H1 (cell line): ENCODE measurements at regions not wholly inside any gene's neighbourhood (a gene's known extent, or its start where the extent isn't known, plus 50 kb on each side); places are given as distances from the start of the nearest gene placed in this dataset.

Source experiments
- CTCF ChIP-seq, 3 experiments: IDR thresholded peaks; 1 replicate in 2 of 3; 2 replicates in 1 of 3; pipeline versions ENCODE4 v1.5.1 to v1.6.1; 2011; ENCODE audit warnings: low read length in 3 of 3, mild to moderate bottlenecking in 3 of 3, inconsistent platforms in 2 of 3, low read depth in 1 of 3, moderate library complexity in 1 of 3; ENCODE audit not compliant: insufficient read depth in 1 of 3; ENCODE audit errors: control extremely low read depth in 1 of 3
- EZH2 ChIP-seq: fragments of 200-600 bp; sonication (generic); IDR thresholded peaks from 2 replicates; pipeline ENCODE4 v1.7.1; 2012; ENCODE audit warnings: low read depth, mild to moderate bottlenecking, moderate library complexity, low read length, inconsistent platforms; ENCODE audit not compliant: severe bottlenecking
- GABPA ChIP-seq: IDR thresholded peaks from 2 replicates; pipeline ENCODE4 v1.6.1; 2011; ENCODE audit warnings: mild to moderate bottlenecking, low read length, moderate library complexity, borderline replicate concordance; ENCODE audit not compliant: insufficient read depth
- RAD21 ChIP-seq, 2 experiments: IDR thresholded peaks in 1 of 2; conservative IDR thresholded peaks in 1 of 2; 2 replicates each; pipeline ENCODE4 v1.6.1; 2011; ENCODE audit warnings: low read depth in 2 of 2, low read length in 2 of 2, improper control_type of control experiment in 1 of 2, inconsistent platforms in 1 of 2, mild to moderate bottlenecking in 1 of 2, moderate library complexity in 1 of 2

DNA sequence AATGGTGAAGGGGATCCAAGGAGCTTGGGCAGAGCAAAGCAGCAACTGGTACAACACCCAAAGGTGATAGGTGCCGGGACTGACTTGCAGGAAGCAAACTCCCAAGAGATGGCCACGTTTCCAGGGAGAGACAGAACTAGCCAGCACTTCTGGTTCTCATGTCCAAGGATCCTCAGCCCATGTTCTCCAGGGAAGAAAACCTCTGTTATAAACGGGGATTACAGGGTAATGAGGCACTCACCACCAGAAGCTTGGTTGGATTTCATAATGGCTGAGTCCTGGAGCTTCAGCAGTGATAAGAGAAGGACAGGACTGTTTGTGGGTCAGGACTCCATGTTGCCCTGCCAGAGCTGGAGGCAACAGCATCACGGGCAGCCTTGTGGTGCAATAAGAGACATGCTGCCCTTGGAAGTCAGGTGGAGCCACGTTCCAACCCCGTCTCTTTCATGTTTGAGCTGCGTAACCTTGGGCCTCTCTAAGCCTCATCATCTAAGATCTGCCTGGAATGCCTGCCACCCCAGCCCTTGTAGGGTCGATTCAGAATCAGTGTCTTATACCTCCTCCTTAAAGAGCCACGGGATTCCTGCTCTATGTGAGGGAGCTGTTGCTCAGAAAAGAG is 181.0 kb downstream of the ABHD5 start:
- no peak for TF ChIP-seq CTCF (IDR thresholded peaks at IDR 0.05; ENCODE audit: control extremely low read depth in 1 of 3, insufficient read depth in 1 of 3, low read depth in 1 of 3, low read length in 3 of 3)
- no peak for TF ChIP-seq GABPA
- no peak for TF ChIP-seq EZH2
- no peak for TF ChIP-seq RAD21 (IDR thresholded peaks at IDR 0.05 in 1 of 2, conservative IDR thresholded peaks at IDR 0.05 in 1 of 2; ENCODE audit: low read depth in 2 of 2, low read length in 2 of 2)
